Neuronal stem cell (in vitro differentiated cells): ENCODE measurements at regions not wholly inside any gene's neighbourhood (a gene's known extent, or its start where the extent isn't known, plus 50 kb on each side); places are given as distances from the start of the nearest gene placed in this dataset.

ENCODE experiments used
- DNase-seq: peaks from one replicate; pipeline ENCODE4 v3.0.0-alpha.2; 2013; ENCODE audit warnings: low spot score
- H2AFZ ChIP-seq: one replicate; pipeline ENCODE4 v1.6.1; 2013; ENCODE audit warnings: mild to moderate bottlenecking, low read length, inconsistent platforms
- H2AK5ac ChIP-seq: 2 replicates; pipeline ENCODE4 v1.6.1; 2013; ENCODE audit warnings: low read depth, mild to moderate bottlenecking, inconsistent platforms, low read length, moderate library complexity, mixed read lengths
- H2BK120ac ChIP-seq: 2 replicates; pipeline ENCODE4 v1.6.1; 2013; ENCODE audit warnings: low read depth, mild to moderate bottlenecking, inconsistent platforms, low read length, moderate library complexity, mixed read lengths
- H2BK12ac ChIP-seq: one replicate; pipeline ENCODE4 v1.6.1; 2013; ENCODE audit warnings: low read length, inconsistent platforms
- H2BK15ac ChIP-seq: 2 replicates; pipeline ENCODE4 v1.6.1; 2013; ENCODE audit warnings: mild to moderate bottlenecking, low read length, inconsistent platforms, mixed read lengths
- H2BK5ac ChIP-seq: one replicate; pipeline ENCODE4 v1.6.1; 2013; ENCODE audit warnings: inconsistent platforms, mild to moderate bottlenecking, low read length, moderate library complexity
- H3K14ac ChIP-seq: one replicate; pipeline ENCODE4 v1.6.1; 2013; ENCODE audit warnings: low read length, inconsistent platforms
- H3K18ac ChIP-seq: 2 replicates; pipeline ENCODE4 v1.6.1; 2013; ENCODE audit warnings: low read length, inconsistent platforms
- H3K23ac ChIP-seq: 2 replicates; pipeline ENCODE4 v1.6.1; 2013; ENCODE audit warnings: low read depth, mild to moderate bottlenecking, mixed read lengths, low read length, inconsistent platforms; ENCODE audit not compliant: poor library complexity
- H3K27ac ChIP-seq: replicated peaks from 3 replicates; pipeline ENCODE4 v1.5.1; 2013; ENCODE audit warnings: low read length, inconsistent platforms
- H3K27me3 ChIP-seq, 3 experiments: 2 replicates each; pipeline ENCODE4 v1.6.1; 2013; ENCODE audit warnings: low read length in 3 of 3, mild to moderate bottlenecking in 2 of 3, inconsistent platforms in 1 of 3, low read depth in 1 of 3, mixed read lengths in 1 of 3, moderate library complexity in 1 of 3; ENCODE audit not compliant: control insufficient read depth in 3 of 3, insufficient read depth in 3 of 3
- H3K36me3 ChIP-seq, 2 donors: replicated peaks in 1 of 2; 2 replicates each; pipeline ENCODE4 v1.6.1; 2013; ENCODE audit warnings: low read length in 2 of 2; ENCODE audit not compliant: control insufficient read depth in 2 of 2, insufficient read depth in 2 of 2
- H3K4ac ChIP-seq: 2 replicates; pipeline ENCODE4 v1.6.1; 2013; ENCODE audit warnings: inconsistent platforms, mild to moderate bottlenecking, low read length, moderate library complexity
- H3K4me1 ChIP-seq, 2 donors: 1 replicate in 1 of 2; 2 replicates in 1 of 2; pipeline ENCODE4 v1.6.1; 2013; ENCODE audit warnings: low read length in 2 of 2, low read depth in 1 of 2; ENCODE audit not compliant: control insufficient read depth in 2 of 2, insufficient read depth in 1 of 2
- H3K4me2 ChIP-seq: one replicate; pipeline ENCODE4 v1.6.1; 2013; ENCODE audit warnings: mild to moderate bottlenecking, low read length, inconsistent platforms; ENCODE audit not compliant: insufficient read depth, poor library complexity, severe bottlenecking
- H3K4me3 ChIP-seq, 2 donors: 2 replicates each; pipeline ENCODE4 v1.5.1; 2013; ENCODE audit warnings: low read length in 2 of 2, mild to moderate bottlenecking in 2 of 2, inconsistent platforms in 1 of 2, moderate library complexity in 1 of 2
- H3K79me1 ChIP-seq: one replicate; pipeline ENCODE4 v1.6.1; 2013; ENCODE audit warnings: low read depth, mild to moderate bottlenecking, inconsistent platforms, low read length, moderate library complexity
- H3K9ac ChIP-seq: one replicate; pipeline ENCODE4 v1.6.1; 2013; ENCODE audit warnings: mild to moderate bottlenecking, low read depth, low read length, inconsistent platforms; ENCODE audit not compliant: poor library complexity
- H3K9me3 ChIP-seq, 2 donors: replicated peaks in 1 of 2; 2 replicates each; pipeline versions ENCODE3 to v1.6.1; 2013; ENCODE audit warnings: low read length in 2 of 2, mild to moderate bottlenecking in 2 of 2, inconsistent platforms in 1 of 2, low read depth in 1 of 2, mixed read lengths in 1 of 2, moderate library complexity in 1 of 2; ENCODE audit not compliant: control insufficient read depth in 2 of 2, insufficient read depth in 1 of 2
- H4K8ac ChIP-seq: one replicate; pipeline ENCODE4 v1.6.1; 2013; ENCODE audit warnings: low read depth, mild to moderate bottlenecking, inconsistent platforms, low read length, moderate library complexity
- H4K91ac ChIP-seq: one replicate; pipeline ENCODE4 v1.6.1; 2013; ENCODE audit warnings: low read length, low read depth, mild to moderate bottlenecking, inconsistent platforms; ENCODE audit not compliant: poor library complexity
- WGBS, 2 donors: extraction: QIAGEN DNeasy Blood & Tissue Kit; methylation state at CpG; one replicate each; pipeline ENCODE4 v1.1.7; 2013; ENCODE audit warnings: missing lambda C conversion rate in 2 of 2, mixed read lengths in 1 of 2; ENCODE audit not compliant: insufficient read length in 2 of 2, insufficient replicate concordance in 1 of 2; ENCODE audit errors: extremely low coverage in 2 of 2; 5-methylcytosine and 5-hydroxymethylcytosine counted together

DNA sequence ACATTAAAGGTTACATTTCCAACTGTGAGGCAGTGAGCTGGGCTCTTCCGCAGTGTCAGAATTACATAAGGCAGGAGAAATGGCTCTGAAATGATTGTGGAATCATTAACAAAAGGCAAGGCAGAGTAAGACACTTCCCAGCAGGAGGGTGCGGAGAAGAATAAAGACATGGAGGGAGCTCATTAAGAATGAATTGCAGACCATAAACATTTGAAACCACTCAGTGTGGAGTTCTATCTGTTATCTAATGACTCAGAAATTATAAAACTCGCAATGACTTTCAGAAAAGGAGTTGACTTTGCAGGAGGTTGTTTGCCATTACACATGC, 77.0 kb downstream of the SMIM21 start:
- H3K23ac ChIP-seq: no peak overlapping the region
- H2BK15ac ChIP-seq: no peak overlapping the region
- H3K4me1 ChIP-seq: peaks cover 6 to 7% of the 10 kb centered on the region in 2 donors
- no peak overlapping the region for H3K18ac ChIP-seq
- no peaks in the 10 kb centered on the region for H3K36me3 ChIP-seq
- H4K91ac ChIP-seq: no peak overlapping the region
- no CpG with 5 or more reads among the region's 3 CpGs for WGBS, 2 donors
- no peak overlapping the region for H2BK12ac ChIP-seq
- H4K8ac ChIP-seq: no peak overlapping the region
- no peak overlapping the region for H2AK5ac ChIP-seq
- H2AFZ ChIP-seq: no peak overlapping the region
- H3K14ac ChIP-seq: no peak overlapping the region
- H2BK120ac ChIP-seq: no peak overlapping the region
- H3K4me2 ChIP-seq: no peak overlapping the region
- no peak overlapping the region for H3K9ac ChIP-seq
- no peak overlapping the region for H3K4me3 ChIP-seq
- DNase-seq: peak; percentile 18
- no peak overlapping the region for H3K27ac ChIP-seq
- H3K27me3 ChIP-seq: peaks cover 0 to 45% (median 2%) of the 10 kb centered on the region in 3 experiments
- no peaks in the 10 kb centered on the region for H3K79me1 ChIP-seq
- H3K9me3 ChIP-seq: peaks cover 5 to 13% of the 10 kb centered on the region in 2 donors
- no peak overlapping the region for H3K4ac ChIP-seq
- no peak overlapping the region for H2BK5ac ChIP-seq

DNA sequence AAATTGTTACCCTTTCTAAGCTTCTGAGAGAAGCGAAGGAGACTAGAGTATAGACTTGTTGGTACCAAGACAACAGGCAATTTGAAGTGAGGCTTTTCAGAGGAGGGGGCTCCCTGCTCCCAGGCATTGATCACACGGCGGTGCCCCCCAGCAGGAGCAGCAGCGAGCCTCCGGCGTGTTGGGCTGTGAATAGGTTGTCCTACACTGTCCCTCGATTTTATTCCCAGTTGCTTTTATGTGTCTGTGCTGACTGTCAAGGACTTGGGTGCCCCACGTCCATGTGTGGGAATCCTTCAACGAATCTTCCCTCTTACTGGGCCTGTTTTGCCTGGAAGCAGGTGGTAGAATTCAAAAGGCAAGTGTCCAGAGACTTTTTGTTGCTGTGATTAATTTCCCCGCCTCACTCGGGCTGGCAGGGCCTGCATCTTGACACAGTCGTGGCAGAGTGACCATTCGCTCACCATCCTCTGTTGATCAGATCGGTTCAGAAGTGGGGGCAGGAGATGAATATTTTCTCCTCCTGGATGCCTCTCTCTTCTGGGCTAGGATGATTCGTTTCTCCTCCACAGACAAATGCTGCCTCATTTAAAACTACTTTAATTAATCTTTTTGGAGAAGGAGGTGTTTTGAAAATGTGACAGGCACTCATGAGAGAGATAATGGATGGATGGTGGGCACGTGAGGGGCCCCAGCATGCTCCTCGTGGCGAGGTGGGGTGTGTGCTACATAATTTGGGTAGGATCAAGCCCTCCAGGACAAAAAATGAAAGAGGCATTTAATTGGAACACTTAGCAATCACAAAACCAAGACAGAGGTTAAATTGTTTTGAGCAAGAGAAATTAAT, 77.6 kb downstream of the SMIM21 start:
- no peak overlapping the region for H3K27ac ChIP-seq
- WGBS, 2 donors: no CpG with 5 or more reads among the region's 18 CpGs
- H3K27me3 ChIP-seq: peaks cover 0 to 51% (median 2%) of the 10 kb centered on the region in 3 experiments

DNA sequence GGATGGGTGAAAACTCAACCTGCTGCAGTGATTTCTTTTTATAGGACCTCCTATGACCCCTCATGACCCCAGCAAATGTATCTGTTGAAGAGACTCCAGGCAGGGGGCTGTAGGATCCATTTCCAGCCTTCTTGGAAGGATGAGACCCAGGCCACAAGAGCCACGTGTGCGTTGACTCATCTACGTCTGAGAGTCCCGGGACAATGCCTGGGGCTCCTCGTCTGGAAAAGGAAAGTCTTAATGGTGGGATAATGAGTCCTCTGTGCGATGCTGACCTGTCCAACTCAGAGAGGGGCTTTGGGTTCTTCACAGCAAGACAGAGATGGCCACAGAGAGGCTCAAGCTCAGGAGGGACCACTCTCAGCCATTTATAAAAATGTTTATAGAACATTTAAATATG, 80.8 kb downstream of the SMIM21 start:
- Histone ChIP-seq H2BK15ac (no peak overlapping the region), H4K8ac (no peak overlapping the region), H3K4me1 (peaks cover 12 to 15% of the 10 kb centered on the region in 2 donors)

More for the DNA sequence above, 77.6 kb downstream of the SMIM21 start:
- no peak overlapping the region for H3K18ac ChIP-seq
- peaks cover 5 to 13% of the 10 kb centered on the region in 2 donors for H3K9me3 ChIP-seq
- H3K4me2 ChIP-seq: no peak overlapping the region
- H2BK15ac ChIP-seq: no peak overlapping the region
- H3K79me1 ChIP-seq: no peaks in the 10 kb centered on the region
- H2BK120ac ChIP-seq: no peak overlapping the region
- no peak overlapping the region for H2AFZ ChIP-seq
- no peak overlapping the region for H3K4ac ChIP-seq
- no peak overlapping the region for H3K23ac ChIP-seq
- peaks cover 6 to 8% of the 10 kb centered on the region in 2 donors for H3K4me1 ChIP-seq
- H2AK5ac ChIP-seq: no peak overlapping the region
- no peak overlapping the region for H3K9ac ChIP-seq
- H3K36me3 ChIP-seq: no peaks in the 10 kb centered on the region
- H4K8ac ChIP-seq: no peak overlapping the region
- no peak overlapping the region for H2BK12ac ChIP-seq
- H2BK5ac ChIP-seq: no peak overlapping the region
- H3K4me3 ChIP-seq: no peak overlapping the region
- H3K14ac ChIP-seq: no peak overlapping the region
- DNase-seq: no peak
- H4K91ac ChIP-seq: no peak overlapping the region

DNA sequence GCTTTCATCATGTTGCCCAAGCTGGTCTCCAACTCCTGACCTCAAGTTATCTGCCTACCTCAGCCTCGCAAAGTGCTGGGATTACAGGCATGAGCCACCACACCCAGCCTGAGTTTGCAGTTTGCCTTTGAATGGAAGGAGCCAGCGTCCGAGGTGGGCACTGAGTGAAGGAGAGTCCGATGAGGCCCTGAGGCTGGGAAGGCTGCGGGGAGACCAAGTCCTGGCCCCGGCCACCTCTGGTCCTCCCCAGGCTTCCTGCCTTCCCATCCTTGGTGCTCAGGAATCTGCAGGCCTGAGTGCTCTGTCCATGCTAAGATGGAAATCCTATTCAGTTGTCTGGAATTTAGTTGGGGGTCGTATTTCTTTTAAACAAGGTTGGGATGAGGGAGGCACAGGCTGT, 82.9 kb downstream of the SMIM21 start:
- Histone ChIP-seq H2AK5ac (no peak overlapping the region), H2AFZ (no peak overlapping the region), H3K36me3 (no peaks in the 10 kb centered on the region), H2BK120ac (no peak overlapping the region), H3K4me3 (no peak overlapping the region), H3K18ac (peak overlapping the region; percentile 41), H3K23ac (no peak overlapping the region), H3K27me3 (peaks cover 0 to 62% (median 0%) of the 10 kb centered on the region in 3 experiments), H3K79me1 (no peaks in the 10 kb centered on the region), H3K4me2 (no peak overlapping the region), H3K27ac (no peak overlapping the region), H3K14ac (no peak overlapping the region), H2BK15ac (no peak overlapping the region), H3K4me1 (peaks cover 6 to 11% of the 10 kb centered on the region in 2 donors), H3K9ac (no peak overlapping the region), H4K8ac (no peak overlapping the region), H3K9me3 (no peaks in the 10 kb centered on the region), H3K4ac (no peak overlapping the region), H2BK5ac (no peak overlapping the region), H4K91ac (no peak overlapping the region), H2BK12ac (no peak overlapping the region)
- no CpG with 5 or more reads among the region's 7 CpGs for WGBS, 2 donors
- no peak for DNase-seq

More for the DNA sequence above, 80.8 kb downstream of the SMIM21 start:
- no peak overlapping the region for H3K4me3 ChIP-seq
- H2BK5ac ChIP-seq: no peak overlapping the region
- no peaks in the 10 kb centered on the region for H3K79me1 ChIP-seq
- H3K9me3 ChIP-seq: peaks cover 2 to 6% of the 10 kb centered on the region in 2 donors
- no peak overlapping the region for H2AFZ ChIP-seq
- no peaks in the 10 kb centered on the region for H3K36me3 ChIP-seq
- H3K14ac ChIP-seq: no peak overlapping the region
- H2BK120ac ChIP-seq: no peak overlapping the region
- H3K4me2 ChIP-seq: no peak overlapping the region
- no peak overlapping the region for H2AK5ac ChIP-seq
- H3K23ac ChIP-seq: no peak overlapping the region
- no peak for DNase-seq
- H3K27ac ChIP-seq: no peak overlapping the region
- no peak overlapping the region for H3K18ac ChIP-seq
- no peak overlapping the region for H4K91ac ChIP-seq
- no CpG with 5 or more reads among the region's 6 CpGs for WGBS, 2 donors
- no peak overlapping the region for H2BK12ac ChIP-seq
- H3K27me3 ChIP-seq: peaks cover 0 to 62% (median 2%) of the 10 kb centered on the region in 3 experiments
- no peak overlapping the region for H3K4ac ChIP-seq
- H3K9ac ChIP-seq: no peak overlapping the region
